A673 (cell line): ENCODE measurements at regions not wholly inside any gene's neighbourhood (a gene's known extent, or its start where the extent isn't known, plus 50 kb on each side); places are given as distances from the start of the nearest gene placed in this dataset.

Source experiments
- BruUV-seq: library from RNA; stranded (reverse); fragments of 400-500 nt; replicated peaks from 2 replicates; lab custom pipeline; 2021; lab: Mats Ljungman, UMichigan
- CTCF ChIA-PET: fragments of 300-600 bp; sonication (Branson Sonifier 250); formaldehyde crosslinking; loops from one replicate; lab custom pipeline; 2022; ENCODE audit warnings: antibody characterized with exemption; lab: Charles Lee
- POLR2A ChIA-PET: fragments of 300-600 bp; sonication (Branson Sonifier 250); formaldehyde crosslinking; loops from one replicate; lab custom pipeline; 2022; ENCODE audit warnings: antibody characterized with exemption; ENCODE audit not compliant: low non-redundant PET; lab: Charles Lee
- DNase-seq: peaks from one replicate; pipeline ENCODE4 v3.0.0-alpha.2; 2015; ENCODE audit warnings: low spot score
- H3K27ac ChIP-seq: fragments of 200-600 bp; sonication (generic); 2 replicates; pipeline ENCODE4 v1.5.1; 2016; ENCODE audit warnings: mixed run types, low read depth, mild to moderate bottlenecking, mixed read lengths, antibody characterized with exemption, low read length; ENCODE audit not compliant: poor library complexity, severe bottlenecking
- H3K27me3 ChIP-seq: fragments of 200-600 bp; sonication (generic); replicated peaks from 2 replicates; pipeline ENCODE4 v1.6.1; 2017; ENCODE audit warnings: mixed run types, low read depth, mild to moderate bottlenecking, mixed read lengths, antibody characterized with exemption, low read length; ENCODE audit not compliant: insufficient read depth, poor library complexity
- H3K36me3 ChIP-seq: fragments of 200-600 bp; sonication (generic); 2 replicates; pipeline ENCODE4 v1.6.1; 2016; ENCODE audit warnings: mixed run types, mild to moderate bottlenecking, mixed read lengths, antibody characterized with exemption, low read length; ENCODE audit not compliant: insufficient read depth, poor library complexity, severe bottlenecking
- H3K4me1 ChIP-seq: fragments of 200-600 bp; sonication (generic); 2 replicates; pipeline ENCODE4 v1.6.1; 2017; ENCODE audit warnings: mixed run types, mild to moderate bottlenecking, mixed read lengths, antibody characterized with exemption, low read length; ENCODE audit not compliant: insufficient read depth, poor library complexity, severe bottlenecking
- H3K4me3 ChIP-seq: fragments of 200-600 bp; sonication (generic); 2 replicates; pipeline ENCODE4 v1.5.1; 2016; ENCODE audit warnings: low read depth, mixed run types, mild to moderate bottlenecking, mixed read lengths, low read length; ENCODE audit not compliant: poor library complexity, severe bottlenecking
- H3K9me3 ChIP-seq: fragments of 200-600 bp; sonication (generic); 2 replicates; pipeline ENCODE4 v1.6.1; 2016; ENCODE audit warnings: mixed run types, low read depth, mild to moderate bottlenecking, mixed read lengths, antibody characterized with exemption, low read length; ENCODE audit not compliant: poor library complexity, severe bottlenecking
- EZH2 ChIP-seq: fragments of 200-600 bp; sonication (generic); IDR thresholded peaks from 2 replicates; pipeline ENCODE4 v1.6.1; 2017; ENCODE audit warnings: borderline replicate concordance, low read depth, mild to moderate bottlenecking, mixed read lengths, antibody characterized with exemption, low read length; ENCODE audit not compliant: poor library complexity, severe bottlenecking
- intact Hi-C: fragments of 100-400 bp; cut with micrococcal nuclease; formaldehyde crosslinking; loops from one replicate; pipeline ENCODE4 v1.10.0; 2022; ENCODE audit not compliant: unreplicated experiment
- TF ChIP-seq, protein P1 (sequence below): fragments of 300-800, 200-600 bp; sonication (generic); conservative IDR thresholded peaks from 2 replicates; pipeline ENCODE4 v1.5.1; 2017; ENCODE audit warnings: low read depth, mild to moderate bottlenecking, antibody characterized with exemption, low read length, moderate library complexity, mixed read lengths

DNA sequence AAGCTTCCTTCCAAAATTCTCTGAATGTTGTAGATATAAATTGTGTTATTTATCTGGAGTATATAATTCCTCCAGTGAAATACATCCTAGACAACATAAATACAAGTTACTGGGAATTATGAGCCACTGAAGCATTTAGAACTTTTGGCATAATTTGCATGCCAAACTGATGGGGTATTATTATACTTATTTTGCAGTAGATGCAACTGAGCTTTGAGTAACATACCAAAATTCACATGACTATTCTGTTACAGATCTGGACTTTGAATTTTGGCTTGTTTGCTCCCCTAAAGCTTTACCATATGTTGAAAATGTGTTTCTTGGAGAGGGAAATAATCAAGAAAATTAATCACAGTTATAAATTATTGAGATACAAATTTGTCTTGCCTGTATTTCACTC lies 372.5 kb downstream of the CDH11 start:
- H3K36me3 ChIP-seq = no peaks in the 10 kb centered on the region
- peaks cover 3% of the 10 kb centered on the region for H3K4me1 ChIP-seq
- no peaks in the 10 kb centered on the region for H3K9me3 ChIP-seq
- H3K27me3 ChIP-seq = no peaks in the 10 kb centered on the region
- CTCF ChIA-PET = no interaction called here
- no peak overlapping the region for H3K4me3 ChIP-seq
- no TSS peak for BruUV-seq
- POLR2A ChIA-PET = no interaction called here
- H3K27ac ChIP-seq = no peak overlapping the region
- DNase-seq = no peak
- no peak for TF ChIP-seq EZH2
- TF ChIP-seq, protein P1, sequence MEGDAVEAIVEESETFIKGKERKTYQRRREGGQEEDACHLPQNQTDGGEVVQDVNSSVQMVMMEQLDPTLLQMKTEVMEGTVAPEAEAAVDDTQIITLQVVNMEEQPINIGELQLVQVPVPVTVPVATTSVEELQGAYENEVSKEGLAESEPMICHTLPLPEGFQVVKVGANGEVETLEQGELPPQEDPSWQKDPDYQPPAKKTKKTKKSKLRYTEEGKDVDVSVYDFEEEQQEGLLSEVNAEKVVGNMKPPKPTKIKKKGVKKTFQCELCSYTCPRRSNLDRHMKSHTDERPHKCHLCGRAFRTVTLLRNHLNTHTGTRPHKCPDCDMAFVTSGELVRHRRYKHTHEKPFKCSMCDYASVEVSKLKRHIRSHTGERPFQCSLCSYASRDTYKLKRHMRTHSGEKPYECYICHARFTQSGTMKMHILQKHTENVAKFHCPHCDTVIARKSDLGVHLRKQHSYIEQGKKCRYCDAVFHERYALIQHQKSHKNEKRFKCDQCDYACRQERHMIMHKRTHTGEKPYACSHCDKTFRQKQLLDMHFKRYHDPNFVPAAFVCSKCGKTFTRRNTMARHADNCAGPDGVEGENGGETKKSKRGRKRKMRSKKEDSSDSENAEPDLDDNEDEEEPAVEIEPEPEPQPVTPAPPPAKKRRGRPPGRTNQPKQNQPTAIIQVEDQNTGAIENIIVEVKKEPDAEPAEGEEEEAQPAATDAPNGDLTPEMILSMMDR = no peak
- intact Hi-C loops = no loop called here

DNA sequence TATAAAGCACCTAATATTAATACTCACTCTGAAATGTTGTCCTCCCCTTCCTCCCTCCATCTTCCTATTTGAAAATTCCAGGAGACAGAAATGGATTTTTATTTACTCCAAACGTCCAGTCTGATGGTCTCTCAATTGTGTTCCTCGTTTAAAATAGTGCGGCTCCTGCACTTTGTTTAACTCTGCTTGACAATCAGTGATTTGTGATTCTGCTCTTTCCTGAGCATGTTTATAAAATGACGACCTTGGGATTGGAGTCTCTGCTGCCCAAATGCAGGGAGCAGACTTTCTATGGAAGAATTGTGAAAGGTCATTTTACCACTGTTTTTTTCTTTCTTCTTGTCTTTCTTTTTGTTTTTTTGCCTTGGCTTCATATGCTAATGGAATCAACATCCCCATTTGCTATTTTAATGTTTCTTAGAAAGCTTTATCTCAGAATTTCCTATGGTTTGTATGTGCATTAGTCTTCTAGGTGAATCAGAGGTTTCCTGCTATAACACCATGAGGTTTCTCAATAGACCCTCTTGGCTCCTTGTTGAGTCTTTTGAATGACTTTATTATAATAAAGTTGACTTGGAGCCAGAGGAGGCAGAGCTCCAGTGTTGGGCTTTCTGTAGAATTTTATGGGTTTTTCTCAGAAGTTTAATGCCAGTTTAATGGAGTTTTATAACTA lies 376.5 kb downstream of the CDH11 start:
- ChIA-PET POLR2A (no interaction called here), CTCF (no interaction called here)
- no peak for TF ChIP-seq EZH2
- TF ChIP-seq, protein P1 = no peak
- no peaks in the 10 kb centered on the region for H3K9me3 ChIP-seq
- H3K4me3 ChIP-seq = no peak overlapping the region
- H3K36me3 ChIP-seq = no peaks in the 10 kb centered on the region
- intact Hi-C loops = no loop called here
- H3K27me3 ChIP-seq = no peaks in the 10 kb centered on the region
- DNase-seq = no peak
- no TSS peak for BruUV-seq
- no peaks in the 10 kb centered on the region for H3K4me1 ChIP-seq
- no peak overlapping the region for H3K27ac ChIP-seq

DNA sequence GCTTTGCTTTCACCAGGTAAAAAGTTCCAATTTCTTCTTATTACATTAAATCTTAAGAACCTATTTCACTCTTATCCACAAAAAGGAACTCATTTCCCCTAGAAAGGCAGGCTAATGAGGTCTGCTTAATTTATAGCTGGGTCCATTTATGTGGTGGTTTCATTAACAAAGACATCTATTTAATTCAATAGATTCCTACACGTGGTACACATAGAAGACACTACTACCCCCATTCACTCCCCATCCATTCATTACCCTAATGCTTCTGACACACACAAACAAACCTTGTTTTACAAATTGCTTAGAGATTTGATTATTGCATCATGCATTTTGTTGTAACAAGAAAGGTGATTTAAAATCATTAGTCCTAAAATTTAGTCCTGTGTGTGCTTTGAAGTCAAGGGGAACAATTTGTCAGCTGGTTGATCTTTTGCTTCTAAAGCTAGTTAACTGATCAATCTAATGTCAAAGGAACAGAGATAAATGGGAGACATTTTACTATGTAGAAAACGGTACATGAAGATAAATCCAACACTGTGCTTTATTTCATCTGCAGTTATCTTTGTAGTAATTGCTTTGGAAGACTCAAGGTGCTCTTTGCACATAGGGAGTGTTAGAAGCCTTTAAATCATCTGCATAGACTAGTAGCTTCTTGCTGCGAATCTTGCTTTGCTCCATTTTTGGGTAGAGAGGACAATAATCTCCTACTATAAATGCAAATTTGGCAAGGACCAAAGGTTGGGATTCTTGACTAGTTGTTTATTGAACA lies 379.2 kb downstream of the CDH11 start:
- CTCF ChIA-PET = no interaction called here

More for the DNA sequence above, 379.2 kb downstream of the CDH11 start:
- Histone ChIP-seq H3K27ac (no peak overlapping the region), H3K4me3 (no peak overlapping the region), H3K36me3 (no peaks in the 10 kb centered on the region), H3K4me1 (no peaks in the 10 kb centered on the region), H3K9me3 (no peaks in the 10 kb centered on the region), H3K27me3 (no peaks in the 10 kb centered on the region)
- DNase-seq = no peak
- POLR2A ChIA-PET = no interaction called here
- BruUV-seq = no TSS peak
- no peak for TF ChIP-seq EZH2
- TF ChIP-seq, protein P1 = no peak
- intact Hi-C loops = no loop called here
